ENCODE measurements at regions not wholly inside any gene's neighbourhood (a gene's known extent, or its start where the extent isn't known, plus 50 kb on each side); places are given as distances from the start of the nearest gene placed in this dataset.

- Mint-ChIP-seq H3K4me3 (no peak overlapping the region), H3K36me3 (ENCODE audit: low read depth) (no peaks in the 10 kb centered on the region), H3K4me1 (no peaks in the 10 kb centered on the region), H3K27ac (no peak overlapping the region), H3K9me3 (peaks cover 11% of the 10 kb centered on the region), H3K27me3 (no peaks in the 10 kb centered on the region)
- ATAC-seq (ENCODE audit: low read depth) (no peak), DNase-seq (no peak)
- CTCF ChIA-PET = no interaction called here
- POLR2A ChIA-PET = no interaction called here
- intact Hi-C loops (cut with micrococcal nuclease) = no loop called here
- TF ChIP-seq, protein P1, sequence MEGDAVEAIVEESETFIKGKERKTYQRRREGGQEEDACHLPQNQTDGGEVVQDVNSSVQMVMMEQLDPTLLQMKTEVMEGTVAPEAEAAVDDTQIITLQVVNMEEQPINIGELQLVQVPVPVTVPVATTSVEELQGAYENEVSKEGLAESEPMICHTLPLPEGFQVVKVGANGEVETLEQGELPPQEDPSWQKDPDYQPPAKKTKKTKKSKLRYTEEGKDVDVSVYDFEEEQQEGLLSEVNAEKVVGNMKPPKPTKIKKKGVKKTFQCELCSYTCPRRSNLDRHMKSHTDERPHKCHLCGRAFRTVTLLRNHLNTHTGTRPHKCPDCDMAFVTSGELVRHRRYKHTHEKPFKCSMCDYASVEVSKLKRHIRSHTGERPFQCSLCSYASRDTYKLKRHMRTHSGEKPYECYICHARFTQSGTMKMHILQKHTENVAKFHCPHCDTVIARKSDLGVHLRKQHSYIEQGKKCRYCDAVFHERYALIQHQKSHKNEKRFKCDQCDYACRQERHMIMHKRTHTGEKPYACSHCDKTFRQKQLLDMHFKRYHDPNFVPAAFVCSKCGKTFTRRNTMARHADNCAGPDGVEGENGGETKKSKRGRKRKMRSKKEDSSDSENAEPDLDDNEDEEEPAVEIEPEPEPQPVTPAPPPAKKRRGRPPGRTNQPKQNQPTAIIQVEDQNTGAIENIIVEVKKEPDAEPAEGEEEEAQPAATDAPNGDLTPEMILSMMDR (IDR thresholded peaks at IDR 0.05) = no peak
Observed at GRCh38 chr7:118311121-118311836, 86.8 kb downstream of the ANKRD7 start.

DNA sequence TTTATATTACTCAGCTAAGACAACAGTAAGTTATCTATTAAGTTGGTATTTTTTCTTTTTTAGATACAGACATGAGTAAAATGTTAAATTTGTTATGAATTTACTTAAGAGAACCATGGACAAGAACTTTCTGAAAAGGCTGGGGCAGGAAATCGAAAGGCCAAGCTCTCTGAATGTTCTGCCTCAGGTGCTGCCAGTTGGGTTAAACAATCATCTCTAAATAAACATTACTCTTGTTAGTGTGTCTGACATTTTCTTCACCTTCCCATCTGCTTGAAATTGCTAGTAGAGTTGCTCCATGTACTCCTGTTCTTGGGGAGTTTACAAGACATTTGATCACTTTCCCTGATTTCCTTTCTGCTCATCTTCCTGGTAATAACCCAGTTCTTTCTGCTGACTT, 87.5 kb downstream of the ANKRD7 start:
- intact Hi-C loops (cut with micrococcal nuclease) = no loop called here
- Mint-ChIP-seq H3K36me3 (ENCODE audit: low read depth) (no peaks in the 10 kb centered on the region), H3K27me3 (no peaks in the 10 kb centered on the region), H3K4me1 (no peaks in the 10 kb centered on the region), H3K9me3 (peaks cover 11% of the 10 kb centered on the region), H3K4me3 (no peak overlapping the region), H3K27ac (no peak overlapping the region)
- POLR2A ChIA-PET = no interaction called here
- no peak for ATAC-seq (ENCODE audit: low read depth)
- TF ChIP-seq, protein P1 (IDR thresholded peaks at IDR 0.05) = no peak
- no peak for DNase-seq
- CTCF ChIA-PET = no interaction called here

GRCh38 chr7:118312966-118313365, 88.5 kb downstream of the ANKRD7 start:
- no peaks in the 10 kb centered on the region for H3K36me3 Mint-ChIP-seq (ENCODE audit: low read depth)
- TF ChIP-seq, protein P1 (IDR thresholded peaks at IDR 0.05) = no peak
- ATAC-seq (ENCODE audit: low read depth) = no peak
- no peak overlapping the region for H3K27ac Mint-ChIP-seq
- no peak for DNase-seq
- peaks cover 11% of the 10 kb centered on the region for H3K9me3 Mint-ChIP-seq
- intact Hi-C loops (cut with micrococcal nuclease) = no loop called here
- POLR2A ChIA-PET = no interaction called here
- H3K4me1 Mint-ChIP-seq = no peaks in the 10 kb centered on the region
- no peak overlapping the region for H3K4me3 Mint-ChIP-seq
- CTCF ChIA-PET = no interaction called here
- no peaks in the 10 kb centered on the region for H3K27me3 Mint-ChIP-seq

DNA sequence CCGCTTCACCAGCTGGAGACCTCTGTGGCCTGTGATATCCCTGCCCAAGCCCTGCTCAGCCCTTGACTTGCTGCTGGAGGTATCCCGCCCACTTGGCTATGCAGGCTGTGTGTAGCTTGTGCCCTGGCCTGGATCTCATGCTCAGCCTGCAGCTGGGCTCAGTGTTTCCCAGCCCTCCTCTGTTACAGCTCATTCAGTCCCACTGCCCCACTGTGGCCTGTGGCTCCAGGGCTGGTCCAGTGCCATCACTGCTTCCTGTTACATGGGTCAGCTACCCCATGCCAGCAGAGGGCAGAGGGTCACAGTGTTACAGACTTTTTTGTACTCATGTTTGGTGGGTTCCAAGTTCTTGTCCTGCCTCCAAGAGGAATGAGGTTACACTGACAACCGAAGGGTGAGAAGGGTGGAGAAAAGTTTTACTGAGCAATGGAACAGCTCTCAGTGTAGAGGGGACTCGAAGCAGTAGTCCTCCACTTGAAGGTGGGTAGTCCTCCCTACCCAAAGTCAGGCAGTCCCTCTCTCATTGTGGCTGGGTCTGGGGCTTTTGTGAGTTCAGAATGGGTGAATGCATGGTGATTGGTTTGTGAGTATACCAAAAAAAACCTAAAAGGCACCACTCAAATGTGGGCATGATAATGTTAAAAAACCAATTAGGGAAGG, 100.4 kb downstream of the ANKRD7 start:
- no peak for ATAC-seq (ENCODE audit: low read depth)
- H3K36me3 Mint-ChIP-seq (ENCODE audit: low read depth) = no peaks in the 10 kb centered on the region
- no peaks in the 10 kb centered on the region for H3K4me1 Mint-ChIP-seq
- no peak for DNase-seq
- H3K4me3 Mint-ChIP-seq = no peak overlapping the region
- H3K27ac Mint-ChIP-seq = no peak overlapping the region
- CTCF ChIA-PET = no interaction called here
- no peaks in the 10 kb centered on the region for H3K9me3 Mint-ChIP-seq
- intact Hi-C loops (cut with micrococcal nuclease) = no loop called here
- no peaks in the 10 kb centered on the region for H3K27me3 Mint-ChIP-seq
- TF ChIP-seq, protein P1 (IDR thresholded peaks at IDR 0.05) = no peak
- POLR2A ChIA-PET = no interaction called here

DNA sequence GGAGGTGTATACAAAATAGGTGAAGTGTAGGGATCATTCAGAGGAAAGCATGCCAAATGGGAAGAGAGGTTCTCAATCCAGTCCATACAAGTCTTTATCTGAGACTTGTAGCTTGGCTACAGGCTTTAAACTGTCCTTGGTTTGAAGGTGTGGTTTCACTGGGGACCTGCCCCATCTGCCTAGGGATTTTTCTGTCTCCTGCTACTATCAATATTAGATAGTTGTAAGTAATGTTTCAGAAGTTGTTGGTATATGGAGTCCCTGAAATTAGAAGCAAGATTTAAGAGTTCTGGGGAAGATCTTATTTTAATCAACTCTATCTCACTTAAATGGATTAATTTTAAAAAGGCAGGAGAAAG, 100.9 kb downstream of the ANKRD7 start:
- Mint-ChIP-seq H3K27me3 (peaks cover 3% of the 10 kb centered on the region), H3K36me3 (ENCODE audit: low read depth) (no peaks in the 10 kb centered on the region), H3K27ac (no peak overlapping the region), H3K4me3 (no peak overlapping the region), H3K4me1 (no peaks in the 10 kb centered on the region), H3K9me3 (no peaks in the 10 kb centered on the region)
- TF ChIP-seq, protein P1 (IDR thresholded peaks at IDR 0.05) = no peak
- no peak for ATAC-seq (ENCODE audit: low read depth)
- intact Hi-C loops (cut with micrococcal nuclease) = no loop called here
- CTCF ChIA-PET = no interaction called here
- no peak for DNase-seq
- POLR2A ChIA-PET = no interaction called here
